Right renal pelvis (tissue), 4 donors: ENCODE measurements at regions not wholly inside any gene's neighbourhood (a gene's known extent, or its start where the extent isn't known, plus 50 kb on each side); places are given as distances from the start of the nearest gene placed in this dataset.

Source experiments
- DNase-seq, 4 donors: peaks; one replicate each; pipeline ENCODE4 v3.0.0-alpha.2; 2013; ENCODE audit warnings: low read depth in 4 of 4, low spot score in 3 of 4, missing footprints in 1 of 4

DNA sequence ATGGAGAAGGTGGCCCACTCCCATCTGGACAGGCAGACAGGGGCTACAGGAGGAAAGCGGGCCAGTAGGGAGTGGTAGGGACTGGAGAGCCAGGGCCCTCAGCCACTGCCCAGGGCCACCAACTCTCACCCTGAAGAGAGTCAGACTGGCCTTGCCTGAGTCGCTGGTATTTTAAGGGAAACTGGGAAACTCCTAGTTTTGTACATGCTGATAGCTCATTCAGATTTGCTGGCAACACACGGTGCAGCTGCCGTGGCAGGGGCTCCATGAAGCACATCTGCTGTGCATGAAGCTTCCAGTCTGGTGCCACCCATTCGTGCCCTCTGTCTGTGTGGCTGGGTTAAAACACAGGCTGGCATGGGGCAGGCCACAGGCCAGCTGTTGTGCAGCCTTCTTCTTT, 137.3 kb upstream of the GLI2 start:
- no peak for DNase-seq

DNA sequence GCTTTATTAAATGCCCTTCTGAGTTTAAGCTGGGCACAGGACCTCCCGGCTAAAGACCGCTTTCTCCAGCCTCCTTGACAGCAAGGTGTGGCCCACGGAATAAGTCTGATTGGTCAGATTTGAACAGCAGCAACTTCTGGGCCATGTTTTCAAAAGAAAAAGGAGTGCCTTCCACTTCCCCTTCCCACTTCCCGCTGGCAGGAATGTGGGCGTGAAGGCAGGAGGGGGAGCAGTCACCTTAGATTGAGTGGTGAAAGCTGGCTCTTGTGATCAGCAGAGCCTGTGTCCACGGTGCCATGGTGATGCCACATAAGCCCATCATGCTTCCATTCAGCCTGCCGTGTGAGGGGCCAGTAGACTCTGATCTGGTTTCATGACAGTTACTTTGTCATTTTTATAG, 136.6 kb upstream of the GLI2 start:
- DNase-seq: no peak

- DNase-seq: no peak
These were observed 136.0 kb upstream of the GLI2 start for GRCh38 chr2:120599656-120600055.

GRCh38 chr2:120600335-120600734, 135.3 kb upstream of the GLI2 start:
- DNase-seq: no peak

DNA sequence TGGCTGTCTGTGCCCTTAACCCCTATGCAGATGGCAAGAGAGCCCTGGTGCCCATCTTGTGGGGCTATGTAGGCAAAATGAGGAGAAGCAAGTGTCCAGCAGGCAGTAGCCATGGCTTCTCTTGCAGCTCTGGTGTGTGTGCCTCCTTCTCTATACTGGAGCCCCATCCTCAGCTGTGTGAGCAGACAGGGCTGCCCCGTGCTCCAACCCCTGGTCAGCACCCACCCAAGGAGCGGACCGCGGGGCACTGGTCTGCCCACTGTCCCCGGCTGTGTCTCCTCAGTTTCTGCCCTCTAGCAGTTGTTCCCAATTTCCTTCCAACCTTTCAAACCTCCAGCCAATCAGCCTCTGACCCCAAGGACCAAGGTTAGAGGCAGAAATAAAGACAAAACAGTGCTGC, 134.9 kb upstream of the GLI2 start:
- DNase-seq: no peak

GRCh38 chr2:120601566-120601965, 134.1 kb upstream of the GLI2 start:
- DNase-seq: no peak

DNA sequence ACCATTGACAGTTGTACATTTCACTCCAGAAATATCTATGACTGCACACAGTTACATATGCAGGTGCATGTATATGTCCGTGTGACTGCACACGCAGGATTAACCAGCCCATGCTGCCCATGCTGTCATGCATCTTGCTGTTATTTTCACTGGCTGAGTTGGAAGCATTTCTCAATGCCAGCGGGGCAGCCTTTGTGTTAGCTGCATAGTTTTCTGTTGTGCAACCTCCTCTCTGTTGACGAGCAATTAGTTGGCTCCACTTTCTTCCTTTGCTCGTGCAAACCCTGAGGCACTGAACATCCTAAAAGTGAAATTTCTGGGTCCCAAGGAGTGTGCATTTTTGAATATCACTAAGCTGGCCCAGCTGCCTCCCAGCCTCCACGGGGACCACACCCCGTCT, 133.4 kb upstream of the GLI2 start:
- DNase-seq: no peak

DNA sequence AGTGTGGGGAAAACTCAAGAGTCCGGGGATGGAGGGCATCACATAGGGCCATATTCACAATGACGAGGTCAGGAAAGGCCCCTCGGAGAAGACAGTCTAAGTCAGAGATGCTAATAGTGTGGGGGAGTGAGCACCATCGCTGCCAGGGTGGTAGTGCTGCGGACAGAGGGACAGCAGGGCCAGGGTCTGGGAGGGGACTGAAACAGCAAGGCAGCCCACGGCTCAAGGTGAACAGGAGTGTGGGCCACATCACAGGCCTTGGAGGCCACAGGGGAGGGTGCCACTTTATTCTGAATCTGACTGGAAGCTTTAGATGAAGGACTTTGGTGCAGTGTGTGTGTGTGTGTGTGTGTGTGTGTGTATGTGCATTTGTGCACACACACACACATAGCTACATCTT, 130.9 kb upstream of the GLI2 start:
- no peak for DNase-seq

GRCh38 chr2:120605231-120605935, 130.3 kb upstream of the GLI2 start:
- no peak for DNase-seq

- no peak for DNase-seq
These were observed 129.4 kb upstream of the GLI2 start for GRCh38 chr2:120606280-120606679.

GRCh38 chr2:120606931-120607330, 128.7 kb upstream of the GLI2 start:
- no peak for DNase-seq

- DNase-seq: no peak
These were observed 128.2 kb upstream of the GLI2 start for GRCh38 chr2:120607506-120607905.

- DNase-seq: no peak
These were observed 127.7 kb upstream of the GLI2 start for GRCh38 chr2:120607996-120608395.

DNA sequence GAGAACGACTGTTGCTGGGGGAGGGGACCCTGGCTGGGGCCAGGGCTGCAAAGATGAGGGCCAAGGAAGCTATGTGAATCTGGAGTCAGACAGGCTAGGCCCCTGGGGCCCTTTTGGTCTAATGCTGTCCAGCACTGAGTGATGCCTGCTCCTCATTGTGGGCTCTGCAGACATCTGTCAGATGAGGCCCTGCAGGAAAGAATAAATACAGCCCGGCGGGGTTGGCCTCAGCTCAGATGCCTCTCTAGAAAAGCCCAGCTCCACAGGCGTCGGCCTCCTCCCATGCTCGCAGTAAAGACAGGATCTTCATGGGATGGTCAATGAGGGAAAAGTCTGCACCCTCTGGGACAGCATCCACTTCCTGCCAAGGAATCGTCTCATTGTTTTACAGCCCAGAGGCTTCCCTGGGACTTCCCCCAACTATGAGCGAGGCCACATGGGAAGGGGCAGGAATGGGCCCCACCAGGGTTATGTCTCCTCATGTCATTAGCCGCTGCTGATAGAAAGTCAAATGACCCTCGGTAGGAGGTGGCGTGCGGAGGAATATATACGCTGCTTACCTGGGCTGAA, 125.8 kb upstream of the GLI2 start:
- no peak for DNase-seq

- no peak for DNase-seq
These were observed 124.7 kb upstream of the GLI2 start for GRCh38 chr2:120611016-120611415.

DNA sequence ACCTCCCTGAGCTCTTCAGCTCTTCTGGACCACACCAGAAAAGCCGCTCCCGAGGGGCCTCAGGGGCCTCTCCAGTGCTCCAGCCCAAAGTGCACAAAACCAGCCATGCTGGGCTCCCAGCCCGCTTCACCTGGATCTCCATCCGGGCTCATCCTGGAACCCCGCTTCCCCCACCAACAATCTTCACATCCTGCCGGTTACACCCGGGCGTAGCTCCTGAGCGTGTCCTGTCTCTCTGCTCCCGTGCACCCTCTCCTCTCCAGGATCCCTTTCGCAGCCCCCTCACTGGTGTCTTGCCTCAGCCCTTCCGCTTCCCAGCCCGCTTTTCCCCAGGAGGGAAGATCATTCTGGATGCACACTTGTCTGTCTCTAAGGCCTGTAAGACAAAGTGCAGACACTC, 123.7 kb upstream of the GLI2 start:
- no peak for DNase-seq

DNA sequence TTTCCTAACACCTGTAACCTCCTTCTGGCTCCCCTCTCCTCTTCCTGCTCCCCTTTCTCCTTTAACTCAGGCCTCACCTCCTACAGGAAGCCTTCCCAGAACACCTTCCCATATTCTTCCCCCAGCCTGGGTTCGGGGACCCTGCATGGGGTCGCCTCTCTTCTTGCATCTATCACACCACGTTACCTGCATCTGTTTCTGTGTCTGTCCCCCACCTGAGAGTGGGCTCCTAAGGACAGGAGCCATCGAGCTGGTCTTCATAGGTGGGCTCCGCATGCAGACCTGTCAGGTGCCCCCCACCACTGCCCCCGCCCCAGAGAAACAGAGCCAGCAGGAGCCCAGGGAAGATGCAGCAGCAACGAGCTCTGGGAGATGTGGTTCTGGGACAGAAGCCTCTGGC, 123.2 kb upstream of the GLI2 start:
- no peak for DNase-seq

DNA sequence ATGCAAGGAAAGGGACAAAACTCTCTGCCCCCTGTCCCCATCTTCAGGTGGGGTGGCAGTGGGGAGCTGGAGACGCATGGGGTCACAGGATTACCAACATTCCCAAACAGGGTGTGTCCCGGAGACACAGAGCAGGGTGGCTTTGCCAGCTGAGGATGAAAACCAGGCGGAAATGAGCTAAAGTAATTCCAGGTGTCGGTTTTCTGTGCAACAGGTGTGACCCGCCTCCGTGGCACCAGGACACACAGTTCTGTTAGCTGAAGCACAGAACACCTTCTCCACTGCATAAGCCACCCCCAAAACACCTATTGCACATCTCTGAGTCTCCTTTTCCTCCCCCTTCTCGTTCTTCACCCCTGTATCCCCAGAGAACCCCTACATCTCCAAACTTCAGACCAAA, 122.7 kb upstream of the GLI2 start:
- DNase-seq: no peak

- DNase-seq: no peak
These were observed 121.7 kb upstream of the GLI2 start for GRCh38 chr2:120613742-120614571.

GRCh38 chr2:120614901-120615300, 120.8 kb upstream of the GLI2 start:
- no peak for DNase-seq

DNA sequence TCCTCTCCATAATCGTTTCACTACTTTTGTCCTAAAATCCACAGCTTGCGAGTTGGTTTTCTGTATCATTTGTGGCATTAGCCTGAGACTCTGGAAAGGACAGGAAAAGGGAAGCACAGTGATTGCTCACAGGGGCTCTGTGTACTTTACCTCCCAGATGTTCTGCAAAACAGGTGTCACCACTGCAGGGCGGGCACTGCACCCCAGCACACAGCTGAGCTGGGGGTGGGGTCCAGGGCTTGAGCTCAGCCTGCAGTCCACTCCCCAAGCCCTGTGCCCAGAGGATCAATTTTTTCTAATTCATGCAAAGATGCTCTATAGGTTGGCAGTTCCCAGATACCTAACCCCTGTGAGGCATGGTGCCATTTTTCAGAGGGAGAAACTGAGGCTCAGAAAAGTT, 119.4 kb upstream of the GLI2 start:
- DNase-seq: no peak

DNA sequence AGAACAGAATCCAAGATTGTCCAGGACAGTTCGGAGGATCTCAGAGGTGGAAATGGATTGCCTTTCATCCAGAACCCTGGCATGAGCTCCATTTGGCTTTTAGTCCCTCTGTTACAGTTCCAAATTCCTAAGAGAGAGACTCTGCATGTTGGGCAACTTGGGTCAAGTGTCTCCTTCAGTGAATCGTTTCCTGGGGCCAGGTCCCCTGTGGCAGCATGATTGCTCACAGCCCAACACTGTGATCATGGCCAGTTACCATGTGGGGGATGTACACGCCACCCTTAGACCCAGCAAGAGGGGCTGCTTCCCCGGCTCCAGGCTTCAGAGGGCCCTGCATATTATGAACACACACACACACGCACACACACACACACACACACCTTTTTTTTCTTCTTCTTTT, 118.6 kb upstream of the GLI2 start:
- DNase-seq: no peak
